Tibial artery (tissue), 4 donors: ENCODE measurements at regions not wholly inside any gene's neighbourhood (a gene's known extent, or its start where the extent isn't known, plus 50 kb on each side); places are given as distances from the start of the nearest gene placed in this dataset.
A peak's percentile ranks its signal among the peaks of the same experiment; 100 is the strongest.

Source experiments
- DNase-seq, 2 donors: peaks; one replicate each; pipeline ENCODE4 v3.0.0-alpha.2; 2019
- H3K27ac ChIP-seq, 2 donors: fragments of 200-600 bp; sonication (generic) in 1 of 2; 1 replicate in 1 of 2; 2 replicates in 1 of 2; pipeline ENCODE4 v1.5.1; 2018 to 2019; ENCODE audit warnings: mild to moderate bottlenecking in 1 of 2
- H3K27me3 ChIP-seq, 2 donors: fragments of 200-600 bp; sonication (generic) in 1 of 2; one replicate each; pipeline versions ENCODE4 v1.5.1 to v1.6.0; 2016 to 2019
- H3K36me3 ChIP-seq, 3 donors: fragments of 200-600 bp; sonication (generic) in 2 of 3; one replicate each; pipeline ENCODE4 v1.5.1; 2016 to 2019; ENCODE audit warnings: mild to moderate bottlenecking in 2 of 3
- H3K4me1 ChIP-seq, 4 donors: fragments of 200-600 bp; sonication (generic) in 2 of 4; 1 replicate in 3 of 4; 2 replicates in 1 of 4; pipeline ENCODE4 v1.5.1; 2016 to 2019
- H3K4me3 ChIP-seq, 2 donors: fragments of 200-600 bp; sonication (generic) in 1 of 2; 1 replicate in 1 of 2; 2 replicates in 1 of 2; pipeline ENCODE4 v1.5.1; 2018 to 2019; ENCODE audit warnings: mild to moderate bottlenecking in 2 of 2
- H3K9me3 ChIP-seq, 3 donors: fragments of 200-600 bp; sonication (generic) in 1 of 3; one replicate each; pipeline ENCODE4 v1.5.1; 2016 to 2019
- intact Hi-C: fragments of 100-400 bp; cut with DNase I; formaldehyde crosslinking; loops from one replicate; pipeline ENCODE4 v1.15.0; 2023; ENCODE audit warnings: low total_unique reads
- TF ChIP-seq, protein P1 (sequence below), 2 experiments: fragments of 200-600 bp in 1 of 2; fragments of 450-650 bp in 1 of 2; IDR thresholded peaks; one replicate each; pipeline ENCODE4 v1.5.1; 2017 to 2019; ENCODE audit warnings: antibody characterized with exemption in 2 of 2, mild to moderate bottlenecking in 1 of 2, moderate library complexity in 1 of 2

GRCh38 chr16:11452746-11453389, 107.6 kb downstream of the RMI2 start:
- TF ChIP-seq, protein P1, sequence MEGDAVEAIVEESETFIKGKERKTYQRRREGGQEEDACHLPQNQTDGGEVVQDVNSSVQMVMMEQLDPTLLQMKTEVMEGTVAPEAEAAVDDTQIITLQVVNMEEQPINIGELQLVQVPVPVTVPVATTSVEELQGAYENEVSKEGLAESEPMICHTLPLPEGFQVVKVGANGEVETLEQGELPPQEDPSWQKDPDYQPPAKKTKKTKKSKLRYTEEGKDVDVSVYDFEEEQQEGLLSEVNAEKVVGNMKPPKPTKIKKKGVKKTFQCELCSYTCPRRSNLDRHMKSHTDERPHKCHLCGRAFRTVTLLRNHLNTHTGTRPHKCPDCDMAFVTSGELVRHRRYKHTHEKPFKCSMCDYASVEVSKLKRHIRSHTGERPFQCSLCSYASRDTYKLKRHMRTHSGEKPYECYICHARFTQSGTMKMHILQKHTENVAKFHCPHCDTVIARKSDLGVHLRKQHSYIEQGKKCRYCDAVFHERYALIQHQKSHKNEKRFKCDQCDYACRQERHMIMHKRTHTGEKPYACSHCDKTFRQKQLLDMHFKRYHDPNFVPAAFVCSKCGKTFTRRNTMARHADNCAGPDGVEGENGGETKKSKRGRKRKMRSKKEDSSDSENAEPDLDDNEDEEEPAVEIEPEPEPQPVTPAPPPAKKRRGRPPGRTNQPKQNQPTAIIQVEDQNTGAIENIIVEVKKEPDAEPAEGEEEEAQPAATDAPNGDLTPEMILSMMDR (IDR thresholded peaks at IDR 0.05), result no peak
- H3K4me1 ChIP-seq, result peaks cover 0 to 15% (median 4%) of the 10 kb centered on the region in 4 donors
- H3K27me3 ChIP-seq, result no peaks in the 10 kb centered on the region
- intact Hi-C loops, result no loop called here
- H3K9me3 ChIP-seq, result no peaks in the 10 kb centered on the region
- DNase-seq, result peak in 1 of 2 donors; percentile 25
- H3K36me3 ChIP-seq, result no peaks in the 10 kb centered on the region
- H3K4me3 ChIP-seq, result no peak overlapping the region
- H3K27ac ChIP-seq, result peak overlapping the region; percentile 68 to 72

- H3K4me3 ChIP-seq, result no peak overlapping the region
- DNase-seq, result no peak
- no peaks in the 10 kb centered on the region for H3K36me3 ChIP-seq
- H3K27me3 ChIP-seq, result no peaks in the 10 kb centered on the region
- TF ChIP-seq, protein P1 (IDR thresholded peaks at IDR 0.05), result no peak
- H3K27ac ChIP-seq, result no peak overlapping the region
- intact Hi-C loops, result no loop called here
- H3K9me3 ChIP-seq, result no peaks in the 10 kb centered on the region
- peaks cover 0 to 15% (median 4%) of the 10 kb centered on the region in 4 donors for H3K4me1 ChIP-seq
Observed at GRCh38 chr16:11456741-11457140, 111.5 kb downstream of the RMI2 start.

GRCh38 chr16:11459722-11460121, 114.5 kb downstream of the RMI2 start:
- H3K9me3 ChIP-seq, result no peaks in the 10 kb centered on the region
- no peaks in the 10 kb centered on the region for H3K4me1 ChIP-seq
- no peaks in the 10 kb centered on the region for H3K36me3 ChIP-seq
- TF ChIP-seq, protein P1 (IDR thresholded peaks at IDR 0.05), result no peak
- no peaks in the 10 kb centered on the region for H3K27me3 ChIP-seq
- no peak overlapping the region for H3K27ac ChIP-seq
- intact Hi-C loops, result no loop called here
- no peak for DNase-seq
- no peak overlapping the region for H3K4me3 ChIP-seq

DNA sequence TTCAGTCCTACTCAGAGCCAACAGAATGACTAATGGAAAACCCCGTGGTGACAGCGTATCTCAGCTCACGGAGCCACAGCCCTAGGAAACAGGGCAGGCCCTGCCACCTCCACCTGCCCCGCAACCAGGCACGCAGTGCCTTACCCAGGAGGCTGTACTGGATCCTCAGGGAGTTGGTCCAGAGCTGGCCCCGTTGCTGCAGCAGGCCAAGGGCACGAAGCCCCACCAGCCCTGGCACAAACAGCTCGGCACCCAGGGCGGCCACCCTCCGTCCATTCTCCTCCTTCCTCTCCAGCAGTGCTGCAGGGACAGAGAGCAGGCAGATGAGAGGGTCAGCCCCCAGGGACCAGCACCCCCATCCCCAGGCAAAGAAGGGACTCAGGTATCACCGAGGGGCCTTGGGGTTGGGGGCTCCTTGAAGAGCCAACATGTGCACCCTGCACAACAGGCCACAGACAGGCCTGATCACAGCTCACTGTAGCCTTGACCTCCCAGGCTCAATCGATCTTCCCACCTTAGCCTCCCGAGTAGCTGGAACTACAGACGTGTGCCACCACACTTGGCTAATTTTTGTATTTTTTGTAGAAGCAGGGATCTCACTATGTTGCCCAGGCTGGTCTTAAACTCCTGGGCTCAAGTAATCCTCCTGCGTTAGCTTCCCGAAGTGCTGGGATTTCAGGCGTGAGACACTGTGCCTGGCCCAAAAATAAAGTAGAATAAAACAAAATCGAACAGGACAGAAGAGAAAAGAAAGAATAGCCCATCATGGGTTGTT, 115.7 kb downstream of the RMI2 start:
- Histone ChIP-seq H3K9me3 (no peaks in the 10 kb centered on the region), H3K27me3 (no peaks in the 10 kb centered on the region), H3K27ac (no peak overlapping the region), H3K36me3 (no peaks in the 10 kb centered on the region), H3K4me1 (no peaks in the 10 kb centered on the region), H3K4me3 (no peak overlapping the region)
- intact Hi-C loops, result no loop called here
- DNase-seq, result no peak
- TF ChIP-seq, protein P1 (IDR thresholded peaks at IDR 0.05), result no peak

DNA sequence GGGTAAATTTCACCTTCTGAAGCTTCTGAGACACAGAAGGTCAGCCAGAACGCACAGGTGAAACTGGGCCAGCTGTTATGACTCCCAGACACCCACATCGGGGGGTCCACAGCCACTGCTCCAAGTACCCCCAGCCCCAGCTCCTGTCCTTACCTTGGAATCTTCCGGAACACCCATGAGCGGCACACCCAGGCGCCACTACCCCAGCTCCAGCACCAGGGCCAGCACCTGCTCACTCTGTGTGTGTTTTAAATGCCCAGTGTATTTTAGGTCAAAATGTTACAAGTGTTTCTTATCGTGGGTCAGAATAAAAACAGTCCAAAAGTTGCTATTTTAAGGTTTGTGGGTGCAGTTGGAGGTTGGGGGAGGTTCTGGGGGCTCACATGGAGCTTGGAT, 116.3 kb downstream of the RMI2 start:
- Histone ChIP-seq H3K4me1 (no peaks in the 10 kb centered on the region), H3K27ac (no peak overlapping the region), H3K4me3 (no peak overlapping the region), H3K27me3 (no peaks in the 10 kb centered on the region), H3K9me3 (no peaks in the 10 kb centered on the region), H3K36me3 (no peaks in the 10 kb centered on the region)
- DNase-seq, result no peak
- TF ChIP-seq, protein P1 (IDR thresholded peaks at IDR 0.05), result no peak
- intact Hi-C loops, result no loop called here
